H9 (cell line): ENCODE measurements at regions not wholly inside any gene's neighbourhood (a gene's known extent, or its start where the extent isn't known, plus 50 kb on each side); places are given as distances from the start of the nearest gene placed in this dataset.

Experiments
- DNase-seq: peaks from one replicate; pipeline ENCODE4 v3.0.0-alpha.2; 2017
- H2AFZ ChIP-seq: one replicate; pipeline ENCODE4 v1.6.1; 2013; ENCODE audit warnings: mild to moderate bottlenecking, low read length, control low read depth, moderate library complexity
- H2AK5ac ChIP-seq: 2 replicates; pipeline ENCODE4 v1.6.1; 2013; ENCODE audit warnings: low read length, control low read depth, mixed read lengths; ENCODE audit not compliant: insufficient read length
- H2BK120ac ChIP-seq: one replicate; pipeline ENCODE4 v1.6.1; 2013; ENCODE audit warnings: low read depth, mild to moderate bottlenecking, low read length, control low read depth, inconsistent platforms; ENCODE audit not compliant: poor library complexity, severe bottlenecking
- H2BK12ac ChIP-seq: 2 replicates; pipeline ENCODE4 v1.6.1; 2013; ENCODE audit warnings: low read length, control low read depth, mixed read lengths, low read depth; ENCODE audit not compliant: insufficient read length
- H2BK15ac ChIP-seq: 2 replicates; pipeline ENCODE4 v1.6.1; 2013; ENCODE audit warnings: low read depth, low read length, control low read depth
- H2BK20ac ChIP-seq: one replicate; pipeline ENCODE4 v1.6.1; 2013; ENCODE audit warnings: low read depth, mild to moderate bottlenecking, low read length, control low read depth, inconsistent platforms; ENCODE audit not compliant: poor library complexity, severe bottlenecking
- H2BK5ac ChIP-seq: 2 replicates; pipeline ENCODE4 v1.6.1; 2013; ENCODE audit warnings: low read length, control low read depth, mixed read lengths; ENCODE audit not compliant: insufficient read length
- H3K14ac ChIP-seq: 2 replicates; pipeline ENCODE4 v1.6.1; 2013; ENCODE audit warnings: low read length, control low read depth; ENCODE audit not compliant: insufficient read depth
- H3K18ac ChIP-seq: 2 replicates; pipeline ENCODE4 v1.6.1; 2013; ENCODE audit warnings: low read depth, mild to moderate bottlenecking, mixed read lengths, low read length, control low read depth; ENCODE audit not compliant: insufficient read length
- H3K23ac ChIP-seq: 2 replicates; pipeline ENCODE4 v1.6.1; 2013; ENCODE audit warnings: low read length, control low read depth, mixed read lengths, low read depth; ENCODE audit not compliant: insufficient read length
- H3K23me2 ChIP-seq: 2 replicates; pipeline ENCODE4 v1.6.1; 2013; ENCODE audit warnings: low read depth, mild to moderate bottlenecking, mixed read lengths, low read length, control low read depth; ENCODE audit not compliant: insufficient read length, poor library complexity, severe bottlenecking
- H3K27ac ChIP-seq: 2 replicates; pipeline ENCODE4 v1.5.1; 2013; ENCODE audit warnings: low read length, control low read depth, mixed read lengths, low read depth; ENCODE audit not compliant: insufficient read length
- H3K27me3 ChIP-seq: 2 replicates; pipeline ENCODE4 v1.6.1; 2013; ENCODE audit warnings: low read length, control low read depth, inconsistent platforms; ENCODE audit not compliant: insufficient read depth
- H3K4ac ChIP-seq: 2 replicates; pipeline ENCODE4 v1.6.1; 2013; ENCODE audit warnings: low read depth, mild to moderate bottlenecking, control low read depth, inconsistent platforms, low read length, moderate library complexity
- H3K4me1 ChIP-seq: 2 replicates; pipeline ENCODE4 v1.6.1; 2013; ENCODE audit warnings: low read length, control low read depth, inconsistent platforms; ENCODE audit not compliant: insufficient read depth
- H3K4me2 ChIP-seq: 2 replicates; pipeline ENCODE4 v1.6.1; 2013; ENCODE audit warnings: low read length, control low read depth, mixed read lengths; ENCODE audit not compliant: insufficient read length, insufficient read depth
- H3K56ac ChIP-seq: 2 replicates; pipeline ENCODE4 v1.6.1; 2013; ENCODE audit warnings: low read depth, mild to moderate bottlenecking, mixed read lengths, low read length, control low read depth; ENCODE audit not compliant: insufficient read length
- H3K79me1 ChIP-seq: 2 replicates; pipeline ENCODE4 v1.6.1; 2013; ENCODE audit warnings: low read depth, mild to moderate bottlenecking, moderate library complexity, low read length, control low read depth, inconsistent platforms; ENCODE audit not compliant: insufficient read depth, poor library complexity, severe bottlenecking
- H3K79me2 ChIP-seq: 2 replicates; pipeline ENCODE4 v1.6.1; 2013; ENCODE audit warnings: low read length, control low read depth, inconsistent platforms; ENCODE audit not compliant: insufficient read depth
- H3K9ac ChIP-seq: 2 replicates; pipeline ENCODE4 v1.6.1; 2013; ENCODE audit warnings: low read length, control low read depth, mixed read lengths; ENCODE audit not compliant: insufficient read length; ENCODE audit errors: extremely low read depth
- H3K9me3 ChIP-seq: one replicate; pipeline ENCODE4 v1.6.1; 2013; ENCODE audit warnings: low read depth, low read length, inconsistent platforms; ENCODE audit not compliant: control insufficient read depth
- H3T11ph ChIP-seq: one replicate; pipeline ENCODE4 v1.6.1; 2013; ENCODE audit warnings: mild to moderate bottlenecking, low read length, control low read depth, inconsistent platforms
- H4K20me1 ChIP-seq: one replicate; pipeline ENCODE4 v1.6.1; 2013; ENCODE audit not compliant: control insufficient read depth, insufficient read length, insufficient read depth
- H4K5ac ChIP-seq: 2 replicates; pipeline ENCODE4 v1.6.1; 2013; ENCODE audit warnings: low read depth, mild to moderate bottlenecking, mixed read lengths, low read length, control low read depth; ENCODE audit not compliant: insufficient read length
- H4K8ac ChIP-seq: replicated peaks from 2 replicates; pipeline ENCODE4 v1.6.1; 2013; ENCODE audit warnings: low read length, control low read depth, mixed read lengths, low read depth; ENCODE audit not compliant: insufficient read length
- H4K91ac ChIP-seq: 2 replicates; pipeline ENCODE4 v1.6.1; 2013; ENCODE audit warnings: low read depth, mild to moderate bottlenecking, moderate library complexity, mixed read lengths, low read length, control low read depth; ENCODE audit not compliant: insufficient read length
- H3K27ac Mint-ChIP-seq, 3 experiments: 2 replicates in 2 of 3; 3 replicates in 1 of 3; pipeline ENCODE4 v1.8.0; 2020 to 2021; ENCODE audit warnings: mixed read lengths in 3 of 3, mild to moderate bottlenecking in 1 of 3, moderate library complexity in 1 of 3
- H3K27me3 Mint-ChIP-seq: 2 replicates; pipeline ENCODE4 v1.8.0; 2021; ENCODE audit warnings: low read depth, mild to moderate bottlenecking, moderate library complexity, mixed read lengths
- H3K36me3 Mint-ChIP-seq, 3 experiments: 2 replicates in 2 of 3; 3 replicates in 1 of 3; pipeline ENCODE4 v1.8.0; 2020 to 2021; ENCODE audit warnings: low read depth in 3 of 3, mixed read lengths in 3 of 3; ENCODE audit not compliant: insufficient read depth in 1 of 3
- H3K4me1 Mint-ChIP-seq, 2 experiments: 2 replicates each; pipeline ENCODE4 v1.8.0; 2020; ENCODE audit warnings: mixed read lengths in 2 of 2
- H3K4me3 Mint-ChIP-seq, 2 experiments: 2 replicates in 1 of 2; 3 replicates in 1 of 2; pipeline ENCODE4 v1.8.0; 2020 to 2021; ENCODE audit warnings: mild to moderate bottlenecking in 2 of 2, mixed read lengths in 2 of 2, moderate library complexity in 1 of 2
- H3K9me3 Mint-ChIP-seq, 2 experiments: 2 replicates in 1 of 2; 3 replicates in 1 of 2; pipeline ENCODE4 v1.8.0; 2020; ENCODE audit warnings: mild to moderate bottlenecking in 2 of 2, mixed read lengths in 2 of 2, moderate library complexity in 1 of 2
- CTCF ChIP-seq: fragments of 200-600 bp; sonication (generic); conservative IDR thresholded peaks from 3 replicates; pipeline ENCODE4 v1.8.0; 2021; ENCODE audit warnings: antibody characterized with exemption, mild to moderate bottlenecking
- WGBS: extraction: QIAGEN DNeasy Blood & Tissue Kit; methylation state at CpG from one replicate; pipeline ENCODE4 v1.1.7; 2013; ENCODE audit warnings: missing lambda C conversion rate, low lambda C conversion rate, mixed read lengths; ENCODE audit not compliant: insufficient read length; ENCODE audit errors: extremely low coverage; 5-methylcytosine and 5-hydroxymethylcytosine counted together

DNA sequence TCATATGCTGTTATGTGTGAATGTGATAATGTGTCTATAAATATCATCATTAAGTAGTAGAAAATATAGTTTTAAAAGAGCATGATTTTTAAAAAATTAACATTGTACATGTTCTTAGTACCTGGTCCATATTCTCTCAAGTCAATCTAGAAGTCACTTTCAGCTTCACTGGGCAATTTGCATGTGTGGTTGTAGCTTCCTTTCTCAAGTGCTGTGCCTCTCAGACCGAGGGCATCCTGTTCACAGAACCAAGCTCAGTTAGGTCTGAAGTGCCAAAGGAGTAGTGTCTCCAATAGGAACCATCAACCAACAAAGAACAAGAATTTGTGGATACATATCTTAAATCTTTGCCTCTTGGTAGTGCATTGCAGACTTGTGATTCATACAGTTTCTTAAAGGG, 541.8 kb upstream of the SLC10A2 start:
- WGBS, result no CpG with 5 or more reads among the region's 1 CpG
- TF ChIP-seq CTCF, result no peak
- H3K56ac ChIP-seq, result no peak overlapping the region
- H3K23ac ChIP-seq, result no peak overlapping the region
- no peak overlapping the region for H3K27ac ChIP-seq
- no peaks in the 10 kb centered on the region for H4K20me1 ChIP-seq
- H3K14ac ChIP-seq, result no peak overlapping the region
- Mint-ChIP-seq H3K27ac (no peak overlapping the region), H3K4me1 (peaks cover 4 to 6% of the 10 kb centered on the region in 2 experiments), H3K36me3 (no peaks in the 10 kb centered on the region; a peak in 2 of 7 replicates), H3K9me3 (no peaks in the 10 kb centered on the region), H3K4me3 (no peak overlapping the region), H3K27me3 (no peaks in the 10 kb centered on the region)
- H2BK120ac ChIP-seq, result no peak overlapping the region
- H3T11ph ChIP-seq, result no peak overlapping the region
- no peak overlapping the region for H2BK12ac ChIP-seq
- H3K23me2 ChIP-seq, result no peaks in the 10 kb centered on the region
- no peaks in the 10 kb centered on the region for H3K79me2 ChIP-seq
- H4K8ac ChIP-seq, result no peak overlapping the region
- no peak overlapping the region for H2BK20ac ChIP-seq
- H4K91ac ChIP-seq, result no peak overlapping the region
- no peaks in the 10 kb centered on the region for H3K79me1 ChIP-seq
- no peaks in the 10 kb centered on the region for H3K27me3 ChIP-seq
- H3K4me1 ChIP-seq, result no peaks in the 10 kb centered on the region
- no peak overlapping the region for H3K4ac ChIP-seq
- no peaks in the 10 kb centered on the region for H3K9me3 ChIP-seq
- H3K9ac ChIP-seq, result no peak overlapping the region
- no peak overlapping the region for H2BK15ac ChIP-seq
- no peak overlapping the region for H4K5ac ChIP-seq
- no peak overlapping the region for H2BK5ac ChIP-seq
- no peak overlapping the region for H2AK5ac ChIP-seq
- H3K18ac ChIP-seq, result no peak overlapping the region
- H2AFZ ChIP-seq, result no peak overlapping the region
- H3K4me2 ChIP-seq, result no peak overlapping the region
- no peak for DNase-seq
